ENCODE measurements at regions not wholly inside any gene's neighbourhood (a gene's known extent, or its start where the extent isn't known, plus 50 kb on each side); places are given as distances from the start of the nearest gene placed in this dataset.

- no peak for TF ChIP-seq CTCF (conservative IDR thresholded peaks at IDR 0.05)
- TF ChIP-seq EZH2 (IDR thresholded peaks at IDR 0.05; ENCODE audit: low read depth): no peak
Measured at GRCh38 chr3:124318014-124318413, 326.1 kb upstream of the ROPN1 start.
